Neural progenitor cell (in vitro differentiated cells): ENCODE measurements at regions not wholly inside any gene's neighbourhood (a gene's known extent, or its start where the extent isn't known, plus 50 kb on each side); places are given as distances from the start of the nearest gene placed in this dataset.

Source experiments
- DNase-seq: peaks from one replicate; pipeline ENCODE4 v3.0.0-alpha.2; 2016; ENCODE audit warnings: low spot score
- H2AFZ ChIP-seq: fragments of 200-600 bp; sonication (generic); replicated peaks from 2 replicates; pipeline ENCODE4 v1.6.1; 2016; ENCODE audit warnings: antibody characterized with exemption
- H3F3A ChIP-seq: fragments of 200-600 bp; sonication (generic); 2 replicates; pipeline ENCODE4 v1.6.1; 2016; ENCODE audit warnings: antibody characterized with exemption, low read depth
- H3K27ac ChIP-seq: fragments of 200-600 bp; sonication (generic); 2 replicates; pipeline ENCODE4 v1.5.1; 2016; ENCODE audit warnings: mild to moderate bottlenecking
- H3K27me3 ChIP-seq: fragments of 200-600 bp; sonication (generic); 2 replicates; pipeline ENCODE4 v1.6.1; 2016; ENCODE audit warnings: mild to moderate bottlenecking, moderate library complexity
- H3K36me3 ChIP-seq: fragments of 200-600 bp; sonication (generic); 2 replicates; pipeline ENCODE4 v1.5.1; 2016
- H3K4me1 ChIP-seq: fragments of 200-600 bp; sonication (generic); 2 replicates; pipeline ENCODE4 v1.6.1; 2016; ENCODE audit warnings: mixed run types
- H3K4me2 ChIP-seq: fragments of 200-600 bp; sonication (generic); 2 replicates; pipeline ENCODE4 v1.6.1; 2016
- H3K4me3 ChIP-seq: fragments of 200-600 bp; sonication (generic); 2 replicates; pipeline ENCODE4 v1.5.1; 2016
- H3K79me2 ChIP-seq: fragments of 200-600 bp; sonication (generic); 2 replicates; pipeline ENCODE4 v1.6.1; 2016; ENCODE audit warnings: low read depth
- H3K9ac ChIP-seq: fragments of 200-600 bp; sonication (generic); 2 replicates; pipeline ENCODE4 v1.6.1; 2016
- H3K9me3 ChIP-seq: fragments of 200-600 bp; sonication (generic); 2 replicates; pipeline ENCODE4 v1.5.1; 2016; ENCODE audit warnings: low read depth
- H4K20me1 ChIP-seq: fragments of 200-600 bp; sonication (generic); 2 replicates; pipeline ENCODE4 v1.6.1; 2016; ENCODE audit warnings: low read depth
- H3K27ac Mint-ChIP-seq: 3 replicates; pipeline ENCODE4 v1.8.0; 2021; ENCODE audit warnings: mixed read lengths
- H3K27me3 Mint-ChIP-seq: 2 replicates; pipeline ENCODE4 v1.8.0; 2022; ENCODE audit warnings: low read depth, mild to moderate bottlenecking, inconsistent platforms, moderate library complexity, mixed read lengths; ENCODE audit not compliant: insufficient read depth
- H3K36me3 Mint-ChIP-seq: 3 replicates; pipeline ENCODE4 v1.8.0; 2021; ENCODE audit warnings: mixed read lengths
- H3K4me1 Mint-ChIP-seq: 3 replicates; pipeline ENCODE4 v1.8.0; 2021; ENCODE audit warnings: mixed read lengths
- H3K4me3 Mint-ChIP-seq: 3 replicates; pipeline ENCODE4 v1.8.0; 2021; ENCODE audit warnings: mild to moderate bottlenecking, moderate library complexity, mixed read lengths
- H3K9me3 Mint-ChIP-seq: 3 replicates; pipeline ENCODE4 v1.8.0; 2020; ENCODE audit warnings: mixed read lengths
- EZH2 ChIP-seq: fragments of 200-600 bp; sonication (generic); IDR thresholded peaks from 2 replicates; pipeline ENCODE4 v1.6.1; 2017; ENCODE audit warnings: antibody characterized with exemption, mild to moderate bottlenecking, moderate library complexity
- EZH2phosphoT487 ChIP-seq: fragments of 200-600 bp; sonication (generic); IDR thresholded peaks from 2 replicates; pipeline ENCODE4 v1.6.1; 2017; ENCODE audit warnings: antibody characterized with exemption
- TF ChIP-seq, protein P1 (sequence below): fragments of 200-600 bp; sonication (generic); IDR thresholded peaks from 2 replicates; pipeline ENCODE4 v1.5.1; 2017; ENCODE audit warnings: antibody characterized with exemption, mild to moderate bottlenecking

DNA sequence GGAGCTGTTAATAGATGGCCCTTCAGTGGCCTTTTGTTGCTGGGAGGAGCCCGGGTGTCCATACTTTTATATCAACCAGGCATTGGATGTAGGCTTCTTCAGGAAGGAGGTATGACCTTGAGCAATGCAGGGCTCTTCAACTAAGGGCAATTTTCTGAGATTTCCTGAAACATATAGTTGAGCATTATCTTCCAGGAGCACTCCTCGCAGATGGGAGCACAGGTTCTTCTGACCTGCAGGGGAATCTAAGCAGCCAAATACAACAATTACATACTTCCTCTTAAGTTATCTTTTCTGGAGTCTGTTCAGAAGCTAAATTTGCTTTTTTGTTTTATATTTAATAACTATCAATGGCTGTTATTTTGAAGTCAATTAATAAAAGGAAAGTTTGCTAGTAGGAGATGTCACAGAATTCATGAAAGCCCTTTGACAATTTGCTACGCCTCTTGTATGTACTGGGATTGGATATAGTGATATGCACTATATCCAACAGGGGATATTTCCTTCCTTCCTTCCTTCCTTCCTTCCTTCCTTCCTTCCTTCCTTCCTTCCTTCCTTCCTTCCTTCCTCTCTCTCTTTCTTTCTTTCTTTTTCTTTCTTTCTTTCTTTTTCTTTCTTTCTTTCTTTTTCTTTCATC, 422.6 kb upstream of the NEGR1 start:
- H3K9ac ChIP-seq = no peak overlapping the region
- TF ChIP-seq, protein P1, sequence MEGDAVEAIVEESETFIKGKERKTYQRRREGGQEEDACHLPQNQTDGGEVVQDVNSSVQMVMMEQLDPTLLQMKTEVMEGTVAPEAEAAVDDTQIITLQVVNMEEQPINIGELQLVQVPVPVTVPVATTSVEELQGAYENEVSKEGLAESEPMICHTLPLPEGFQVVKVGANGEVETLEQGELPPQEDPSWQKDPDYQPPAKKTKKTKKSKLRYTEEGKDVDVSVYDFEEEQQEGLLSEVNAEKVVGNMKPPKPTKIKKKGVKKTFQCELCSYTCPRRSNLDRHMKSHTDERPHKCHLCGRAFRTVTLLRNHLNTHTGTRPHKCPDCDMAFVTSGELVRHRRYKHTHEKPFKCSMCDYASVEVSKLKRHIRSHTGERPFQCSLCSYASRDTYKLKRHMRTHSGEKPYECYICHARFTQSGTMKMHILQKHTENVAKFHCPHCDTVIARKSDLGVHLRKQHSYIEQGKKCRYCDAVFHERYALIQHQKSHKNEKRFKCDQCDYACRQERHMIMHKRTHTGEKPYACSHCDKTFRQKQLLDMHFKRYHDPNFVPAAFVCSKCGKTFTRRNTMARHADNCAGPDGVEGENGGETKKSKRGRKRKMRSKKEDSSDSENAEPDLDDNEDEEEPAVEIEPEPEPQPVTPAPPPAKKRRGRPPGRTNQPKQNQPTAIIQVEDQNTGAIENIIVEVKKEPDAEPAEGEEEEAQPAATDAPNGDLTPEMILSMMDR = no peak
- TF ChIP-seq EZH2phosphoT487 (no peak), EZH2 (no peak)
- no peak overlapping the region for H3K27ac Mint-ChIP-seq
- no peaks in the 10 kb centered on the region for H3K9me3 Mint-ChIP-seq
- no peaks in the 10 kb centered on the region for H3K79me2 ChIP-seq
- H3K4me1 ChIP-seq = no peaks in the 10 kb centered on the region
- H2AFZ ChIP-seq = no peak overlapping the region
- H3K4me2 ChIP-seq = no peak overlapping the region
- H3K36me3 Mint-ChIP-seq = no peaks in the 10 kb centered on the region
- no peak overlapping the region for H3K4me3 Mint-ChIP-seq
- H4K20me1 ChIP-seq = no peaks in the 10 kb centered on the region
- DNase-seq = no peak
- no peaks in the 10 kb centered on the region for H3K9me3 ChIP-seq
- H3K4me1 Mint-ChIP-seq = no peaks in the 10 kb centered on the region
- H3K36me3 ChIP-seq = no peaks in the 10 kb centered on the region
- H3F3A ChIP-seq = no peaks in the 10 kb centered on the region
- no peak overlapping the region for H3K27ac ChIP-seq
- H3K27me3 ChIP-seq = no peaks in the 10 kb centered on the region
- peaks cover 2% of the 10 kb centered on the region for H3K27me3 Mint-ChIP-seq
- H3K4me3 ChIP-seq = no peak overlapping the region

DNA sequence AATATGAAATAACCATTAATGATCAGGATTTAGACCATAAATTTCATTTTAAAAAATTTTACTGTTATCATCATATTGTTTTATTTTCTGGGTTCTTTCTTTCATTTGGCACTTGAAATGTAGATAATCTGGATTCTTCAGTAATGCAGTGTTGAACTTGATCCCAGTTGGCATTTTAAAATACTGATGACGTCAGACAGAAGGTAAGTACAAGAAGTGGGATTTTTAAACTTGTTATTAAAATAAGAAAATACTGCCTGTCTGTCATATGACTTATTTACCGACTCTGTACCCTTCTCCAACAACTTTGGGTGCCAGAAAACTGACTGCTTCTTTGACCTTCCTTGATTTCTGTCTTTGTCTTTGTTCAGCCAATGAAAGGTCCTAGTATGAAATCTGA, 415.1 kb upstream of the NEGR1 start:
- no peaks in the 10 kb centered on the region for H3F3A ChIP-seq
- H3K36me3 ChIP-seq = no peaks in the 10 kb centered on the region
- no peak overlapping the region for H3K9ac ChIP-seq
- H2AFZ ChIP-seq = no peak overlapping the region
- no peak for TF ChIP-seq EZH2phosphoT487
- TF ChIP-seq EZH2 = no peak
- TF ChIP-seq, protein P1 = no peak
- H3K79me2 ChIP-seq = no peaks in the 10 kb centered on the region
- Mint-ChIP-seq H3K27me3 (no peaks in the 10 kb centered on the region), H3K27ac (no peak overlapping the region), H3K9me3 (no peaks in the 10 kb centered on the region), H3K4me3 (no peak overlapping the region), H3K36me3 (no peaks in the 10 kb centered on the region), H3K4me1 (no peaks in the 10 kb centered on the region)
- no peaks in the 10 kb centered on the region for H3K9me3 ChIP-seq
- H3K27ac ChIP-seq = no peak overlapping the region
- no peaks in the 10 kb centered on the region for H3K4me1 ChIP-seq
- no peak overlapping the region for H3K4me3 ChIP-seq
- no peaks in the 10 kb centered on the region for H3K27me3 ChIP-seq
- H3K4me2 ChIP-seq = no peak overlapping the region
- no peaks in the 10 kb centered on the region for H4K20me1 ChIP-seq
- DNase-seq = no peak

DNA sequence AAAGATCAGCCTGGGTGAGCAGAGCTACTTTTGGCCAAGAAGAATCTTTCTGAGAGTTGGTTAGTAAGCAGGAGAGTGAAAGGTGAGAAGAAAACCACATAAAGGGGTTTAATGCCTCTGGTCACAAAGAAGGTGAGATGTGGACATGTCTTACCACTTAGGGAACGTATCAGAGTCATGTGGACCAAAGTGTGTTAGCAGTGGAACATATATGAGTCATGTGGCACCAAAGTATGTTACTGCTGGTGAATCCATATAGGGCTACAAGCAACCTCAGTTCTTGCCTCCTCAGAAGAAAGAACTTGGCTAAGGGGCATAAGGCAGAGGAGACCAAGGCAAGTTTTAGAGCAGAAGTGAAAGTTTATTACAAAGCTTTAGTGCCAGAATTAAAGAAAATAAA, 411.6 kb upstream of the NEGR1 start:
- H3F3A ChIP-seq = no peaks in the 10 kb centered on the region
- Mint-ChIP-seq H3K4me1 (no peaks in the 10 kb centered on the region), H3K27ac (no peak overlapping the region), H3K27me3 (peaks cover 2% of the 10 kb centered on the region), H3K4me3 (no peak overlapping the region), H3K9me3 (peaks cover 8% of the 10 kb centered on the region), H3K36me3 (no peaks in the 10 kb centered on the region)
- no peaks in the 10 kb centered on the region for H3K27me3 ChIP-seq
- no peak overlapping the region for H3K4me3 ChIP-seq
- no peak overlapping the region for H3K9ac ChIP-seq
- H3K4me1 ChIP-seq = no peaks in the 10 kb centered on the region
- no peaks in the 10 kb centered on the region for H3K36me3 ChIP-seq
- DNase-seq = no peak
- no peak overlapping the region for H3K4me2 ChIP-seq
- no peaks in the 10 kb centered on the region for H3K79me2 ChIP-seq
- no peak overlapping the region for H2AFZ ChIP-seq
- H4K20me1 ChIP-seq = no peaks in the 10 kb centered on the region
- H3K27ac ChIP-seq = no peak overlapping the region
- no peak for TF ChIP-seq EZH2
- TF ChIP-seq EZH2phosphoT487 = no peak
- TF ChIP-seq, protein P1 = no peak
- peaks cover 15% of the 10 kb centered on the region for H3K9me3 ChIP-seq
